AG10803 (cell line): ENCODE measurements at regions not wholly inside any gene's neighbourhood (a gene's known extent, or its start where the extent isn't known, plus 50 kb on each side); places are given as distances from the start of the nearest gene placed in this dataset.
"Not testable (repeated sequence)": the region's sequence is repeated elsewhere in the genome, so short reads cannot be mapped to it uniquely, and the experiment has no call there.

Source experiments
- DNase-seq: peaks from one replicate; pipeline ENCODE4 v3.0.0; 2010; ENCODE audit warnings: low read depth
- H3K4me3 ChIP-seq: 2 replicates; pipeline ENCODE4 v1.5.1; 2011; ENCODE audit warnings: mild to moderate bottlenecking, low read length, control low read depth
- CTCF ChIP-seq: conservative IDR thresholded peaks from 2 replicates; pipeline ENCODE4 v1.5.1; 2011; ENCODE audit warnings: mild to moderate bottlenecking, low read length, control low read depth, inconsistent platforms

DNA sequence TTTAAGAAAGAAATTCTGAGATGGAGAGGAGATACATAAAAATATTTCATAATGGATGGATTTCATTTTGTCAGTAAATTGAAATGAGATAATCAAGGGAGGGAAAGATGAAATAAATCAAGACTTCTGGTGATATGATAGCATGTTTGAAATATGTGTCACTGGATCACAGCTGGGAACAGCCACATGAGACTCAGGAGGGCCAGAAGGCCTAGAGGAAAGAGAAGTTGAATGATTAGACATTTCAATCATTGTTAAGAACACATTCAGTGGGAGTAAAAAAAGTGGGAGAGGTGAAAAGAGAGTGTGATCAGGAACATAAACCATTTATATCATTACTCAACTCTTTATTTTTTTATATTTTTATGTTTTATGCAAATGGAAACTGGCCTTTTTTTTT, 933.4 kb downstream of the KCNJ2 start:
- H3K4me3 ChIP-seq, result no peak overlapping the region
- DNase-seq, result no peak
- TF ChIP-seq CTCF, result no peak

GRCh38 chr17:71104225-71104624, 934.9 kb downstream of the KCNJ2 start:
- TF ChIP-seq CTCF, result no peak
- no peak for DNase-seq
- no peak overlapping the region for H3K4me3 ChIP-seq

DNA sequence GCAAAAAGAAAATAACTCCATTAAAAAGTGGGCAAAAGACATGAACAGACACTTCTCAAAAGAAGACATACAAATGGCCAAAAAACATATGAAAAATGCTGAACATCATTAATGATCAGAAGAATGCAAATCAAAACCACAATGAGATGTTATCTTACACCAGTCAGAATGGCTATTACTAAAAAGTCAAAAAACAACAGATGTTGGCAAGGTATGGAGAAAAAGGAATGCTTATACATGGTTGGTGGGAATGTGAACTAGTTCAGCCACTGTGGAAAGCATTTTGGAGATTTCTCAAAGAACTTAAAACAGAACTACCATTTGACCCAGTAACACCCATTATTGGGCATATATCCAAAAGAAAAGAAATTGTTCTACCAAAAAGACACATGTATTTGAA, 936.7 kb downstream of the KCNJ2 start:
- H3K4me3 ChIP-seq, result not testable (repeated sequence)
- DNase-seq, result peak; percentile 54

- DNase-seq, result peak; percentile 17
- TF ChIP-seq CTCF, result no peak
- no peak overlapping the region for H3K4me3 ChIP-seq
Measured at GRCh38 chr17:71107136-71107535, 937.8 kb downstream of the KCNJ2 start.

DNA sequence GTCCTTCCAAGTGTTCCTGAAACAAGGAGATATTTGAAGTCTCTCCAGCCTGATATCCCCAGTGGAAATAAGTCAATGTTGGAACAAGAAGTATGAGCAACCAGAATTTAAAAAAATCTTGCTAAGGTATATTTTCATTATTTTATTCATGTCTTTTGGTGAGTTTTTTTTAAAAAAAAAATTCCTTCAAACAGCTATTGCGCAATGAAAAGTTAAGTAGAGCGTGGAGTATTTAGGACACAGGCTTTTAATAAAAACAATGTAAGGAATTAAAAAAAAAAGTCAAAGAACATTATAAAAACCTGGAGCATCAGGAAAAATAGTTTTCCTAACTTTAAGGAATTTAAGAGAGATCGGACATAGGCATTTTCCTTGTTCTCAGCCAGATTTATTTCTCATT, 940.4 kb downstream of the KCNJ2 start:
- TF ChIP-seq CTCF, result no peak
- no peak for DNase-seq

DNA sequence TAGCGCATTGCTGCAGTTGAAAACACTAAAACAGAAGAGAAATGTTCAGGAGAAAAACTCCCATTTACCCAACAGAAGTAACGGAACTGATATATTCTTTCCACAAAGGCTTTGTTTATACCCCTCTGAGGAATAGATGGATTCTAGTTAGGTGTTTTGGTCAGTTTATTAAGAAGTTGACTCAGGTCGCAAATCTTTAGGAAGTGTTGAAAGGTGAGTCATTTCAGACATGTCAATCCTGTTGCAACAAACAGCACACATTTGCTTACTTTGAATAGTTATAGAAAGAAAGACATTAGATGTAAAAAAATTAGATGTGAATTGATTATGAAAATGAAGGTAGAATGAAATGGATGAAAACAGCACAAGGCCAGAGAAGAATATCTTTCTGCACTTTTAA, 941.0 kb downstream of the KCNJ2 start:
- peak; percentile 17 for DNase-seq
- H3K4me3 ChIP-seq, result no peak overlapping the region
- TF ChIP-seq CTCF, result no peak

More for the DNA sequence above, 940.4 kb downstream of the KCNJ2 start:
- H3K4me3 ChIP-seq, result no peak overlapping the region

- no peak for DNase-seq
- H3K4me3 ChIP-seq, result no peak overlapping the region
- no peak for TF ChIP-seq CTCF
Measured at GRCh38 chr17:71111460-71111859, 942.1 kb downstream of the KCNJ2 start.

DNA sequence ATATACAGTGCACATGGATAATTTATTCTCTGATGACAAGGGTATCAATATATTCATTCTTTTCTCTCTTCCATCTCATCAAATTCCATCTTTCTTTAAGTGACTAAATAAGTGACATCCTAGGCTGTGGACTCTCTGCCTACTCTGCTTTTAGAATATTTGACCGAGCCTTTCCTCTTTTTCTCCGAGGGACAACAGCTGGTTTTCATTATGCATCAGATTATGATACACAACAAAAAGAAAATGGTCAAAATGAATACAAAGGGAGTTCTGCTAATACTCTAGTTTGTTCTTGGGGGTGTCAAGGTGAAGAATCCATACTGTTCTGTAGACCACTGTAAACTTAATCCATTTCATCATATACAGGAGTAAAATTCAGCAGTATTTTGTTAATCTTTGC, 942.6 kb downstream of the KCNJ2 start:
- no peak overlapping the region for H3K4me3 ChIP-seq
- DNase-seq, result peak; percentile 31
- no peak for TF ChIP-seq CTCF
